ENCODE measurements at regions not wholly inside any gene's neighbourhood (a gene's known extent, or its start where the extent isn't known, plus 50 kb on each side); places are given as distances from the start of the nearest gene placed in this dataset.
A peak's percentile ranks its signal among the peaks of the same experiment; 100 is the strongest.
"Not testable (repeated sequence)": the region's sequence is repeated elsewhere in the genome, so short reads cannot be mapped to it uniquely, and the experiment has no call there.

DNA sequence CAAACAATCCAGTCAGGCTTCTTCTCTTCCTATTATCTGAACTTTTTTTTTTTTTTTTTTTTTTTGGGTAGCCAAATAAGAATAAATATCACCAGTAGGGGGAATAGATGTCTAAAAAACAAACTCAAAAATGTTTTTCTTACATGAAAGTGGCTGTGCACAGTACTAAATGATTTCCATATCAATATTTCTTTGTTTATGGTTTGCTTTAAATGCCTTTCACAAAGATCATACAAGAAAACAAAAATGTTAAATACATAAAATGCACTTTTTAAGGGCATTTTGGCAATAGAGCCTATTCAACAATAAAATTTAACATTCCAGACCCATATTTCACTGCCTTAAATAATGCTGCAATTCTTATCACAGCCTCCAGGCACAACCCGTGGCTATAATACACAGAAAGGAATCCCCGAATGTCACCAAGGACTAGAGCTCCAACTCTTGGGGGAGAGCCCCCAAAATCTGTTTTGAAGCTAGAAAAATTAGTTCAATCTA lies 91.1 kb upstream of the TBCA start:
- peak in 1 of 2 donors; percentile 68 for DNase-seq

DNA sequence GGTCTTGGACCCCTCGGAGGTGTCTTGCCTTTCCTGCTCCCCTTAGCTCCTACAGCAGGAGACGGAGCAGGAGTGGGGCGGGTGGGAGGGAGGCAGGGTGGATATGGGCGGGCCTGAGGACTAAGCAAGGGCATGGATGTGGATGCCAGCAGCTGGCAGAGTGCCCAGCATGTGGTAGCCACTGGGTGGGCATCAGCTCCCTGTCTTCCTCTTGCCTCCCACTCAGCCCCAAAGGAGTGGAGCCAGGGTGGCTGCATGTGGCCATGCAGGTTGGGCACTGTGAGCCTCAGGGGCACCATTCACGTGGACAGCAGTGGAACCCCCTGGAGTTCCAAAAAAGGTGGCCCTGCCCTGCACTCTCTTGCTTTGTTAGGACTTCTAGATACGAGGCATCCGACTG lies 90.1 kb upstream of the TBCA start:
- no peak for DNase-seq

- DNase-seq, result no peak
These were observed 88.9 kb upstream of the TBCA start for GRCh38 chr5:77864997-77865396.

GRCh38 chr5:77863181-77863580 lies 87.0 kb upstream of the TBCA start:
- no peak for DNase-seq

DNA sequence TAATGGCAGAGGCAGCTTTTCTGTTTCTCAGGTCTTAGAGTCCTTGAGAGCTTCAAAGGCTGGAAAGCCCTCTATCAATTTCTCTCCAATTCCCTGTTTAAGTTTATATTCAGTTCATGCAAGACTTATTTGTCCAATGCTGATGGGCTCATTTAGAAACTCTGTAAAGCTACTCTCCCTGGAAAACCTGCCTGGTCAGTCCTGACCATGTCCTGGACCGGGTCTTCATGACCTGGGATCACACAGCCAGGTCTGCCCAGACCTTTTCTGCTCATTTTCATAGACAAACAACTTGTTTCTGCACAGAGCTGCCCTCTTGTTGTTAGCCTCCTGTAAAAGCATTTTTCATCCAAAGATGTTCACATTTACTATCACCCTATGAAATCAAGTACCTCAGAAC lies 85.4 kb upstream of the TBCA start:
- DNase-seq, result no peak

- no peak for DNase-seq
These were observed 83.2 kb upstream of the TBCA start for GRCh38 chr5:77859306-77859705.

DNA sequence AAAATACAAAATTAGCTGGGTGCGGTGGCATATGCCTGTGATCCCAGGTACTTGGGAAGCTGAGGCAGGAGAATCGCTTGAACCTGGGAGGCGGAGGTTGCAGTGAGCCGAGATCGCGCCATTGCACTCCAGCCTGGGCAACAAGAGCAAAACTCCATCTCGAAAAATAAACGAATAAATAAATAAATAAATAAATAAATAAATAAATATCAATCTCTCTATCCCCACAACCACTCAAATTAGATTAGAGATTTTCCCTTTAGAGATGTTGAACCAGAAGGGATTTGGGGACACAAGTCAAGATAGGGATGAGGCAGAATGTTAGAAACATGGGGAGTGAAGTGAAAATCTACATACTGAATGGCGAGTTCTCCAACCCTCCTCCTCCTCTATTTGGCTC lies 82.5 kb upstream of the TBCA start:
- not testable (repeated sequence) for DNase-seq

DNA sequence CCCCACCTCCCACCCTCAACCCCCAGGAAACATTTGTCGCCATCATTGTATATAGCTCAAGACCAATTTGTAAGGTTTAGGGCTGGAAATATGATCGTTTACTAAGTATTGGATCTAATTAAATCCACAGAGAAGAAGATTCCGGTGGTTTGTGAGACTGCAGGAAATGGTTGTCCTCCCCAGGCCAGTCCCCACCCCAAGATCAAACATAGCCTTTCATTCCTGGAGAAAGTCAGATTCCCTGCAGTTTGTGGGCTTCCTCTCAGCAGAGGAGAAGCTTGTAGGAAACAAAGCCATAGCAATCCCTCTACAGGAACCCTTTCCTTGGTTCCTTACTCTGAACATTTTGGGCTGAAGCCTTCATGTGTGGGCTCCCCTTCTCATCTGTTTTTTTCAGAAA lies 79.2 kb upstream of the TBCA start:
- no peak for DNase-seq

- no peak for DNase-seq
These were observed 77.3 kb upstream of the TBCA start for GRCh38 chr5:77853353-77853907.

DNA sequence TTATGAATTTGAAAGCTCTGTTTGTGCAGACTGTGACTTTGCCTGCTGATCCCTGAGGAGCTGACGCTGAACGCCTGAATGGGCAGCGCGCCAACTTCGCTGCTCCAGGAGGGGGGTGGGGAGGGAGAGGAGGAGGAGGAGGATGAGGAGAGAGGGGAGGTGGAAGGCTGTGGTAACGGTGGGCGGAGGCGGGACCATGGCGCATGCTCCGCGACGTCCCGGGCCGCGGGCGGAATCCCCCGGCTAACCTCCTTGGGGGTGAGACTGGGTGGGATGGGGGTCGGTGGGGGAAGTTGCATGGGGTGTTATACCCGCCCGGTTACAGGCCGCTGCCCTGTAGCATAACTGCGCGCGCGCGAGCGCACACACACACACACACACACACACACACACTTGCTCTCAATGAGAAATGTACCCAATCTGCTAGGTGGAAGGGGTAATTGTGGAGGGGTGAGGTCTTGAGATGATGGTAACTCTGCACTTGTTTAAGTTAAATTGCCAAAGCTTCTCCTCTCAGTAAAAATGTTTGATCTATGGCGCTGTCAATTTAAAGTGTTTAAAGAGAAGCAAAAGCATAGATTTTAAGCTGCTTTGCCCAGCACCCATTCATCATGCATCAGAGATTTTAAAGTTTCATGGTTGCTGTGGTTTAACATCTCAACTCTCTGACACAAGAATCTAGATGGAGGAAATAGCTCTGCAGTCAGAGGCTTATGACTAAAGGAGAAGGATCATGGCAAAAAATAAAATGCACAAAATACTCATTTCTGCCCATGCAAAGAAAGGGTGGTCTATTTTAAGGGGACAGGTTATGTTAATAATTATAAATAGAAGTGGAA lies 76.6 kb upstream of the TBCA start:
- DNase-seq, result peak; percentile 37 to 52

DNA sequence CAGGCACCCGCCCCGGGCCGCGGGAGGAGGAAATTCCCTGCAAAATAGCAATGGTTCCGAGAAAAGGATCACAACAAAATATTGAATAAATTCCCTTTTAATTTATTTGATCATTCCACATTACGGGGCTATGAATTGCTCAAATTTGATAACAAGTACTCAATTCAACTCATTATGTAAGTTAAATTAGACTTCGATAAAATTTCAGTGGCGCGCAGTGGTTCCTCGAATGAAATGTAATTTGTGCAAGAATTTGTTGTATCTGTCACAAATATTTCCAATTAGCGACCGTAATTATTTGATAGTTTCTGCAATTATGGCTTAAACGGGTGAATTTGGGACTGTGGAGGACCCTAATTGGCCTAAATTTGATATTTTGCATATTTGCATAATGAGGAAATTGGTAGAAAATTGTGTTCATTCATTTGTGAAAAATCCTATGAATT lies 76.0 kb upstream of the TBCA start:
- DNase-seq, result no peak

DNA sequence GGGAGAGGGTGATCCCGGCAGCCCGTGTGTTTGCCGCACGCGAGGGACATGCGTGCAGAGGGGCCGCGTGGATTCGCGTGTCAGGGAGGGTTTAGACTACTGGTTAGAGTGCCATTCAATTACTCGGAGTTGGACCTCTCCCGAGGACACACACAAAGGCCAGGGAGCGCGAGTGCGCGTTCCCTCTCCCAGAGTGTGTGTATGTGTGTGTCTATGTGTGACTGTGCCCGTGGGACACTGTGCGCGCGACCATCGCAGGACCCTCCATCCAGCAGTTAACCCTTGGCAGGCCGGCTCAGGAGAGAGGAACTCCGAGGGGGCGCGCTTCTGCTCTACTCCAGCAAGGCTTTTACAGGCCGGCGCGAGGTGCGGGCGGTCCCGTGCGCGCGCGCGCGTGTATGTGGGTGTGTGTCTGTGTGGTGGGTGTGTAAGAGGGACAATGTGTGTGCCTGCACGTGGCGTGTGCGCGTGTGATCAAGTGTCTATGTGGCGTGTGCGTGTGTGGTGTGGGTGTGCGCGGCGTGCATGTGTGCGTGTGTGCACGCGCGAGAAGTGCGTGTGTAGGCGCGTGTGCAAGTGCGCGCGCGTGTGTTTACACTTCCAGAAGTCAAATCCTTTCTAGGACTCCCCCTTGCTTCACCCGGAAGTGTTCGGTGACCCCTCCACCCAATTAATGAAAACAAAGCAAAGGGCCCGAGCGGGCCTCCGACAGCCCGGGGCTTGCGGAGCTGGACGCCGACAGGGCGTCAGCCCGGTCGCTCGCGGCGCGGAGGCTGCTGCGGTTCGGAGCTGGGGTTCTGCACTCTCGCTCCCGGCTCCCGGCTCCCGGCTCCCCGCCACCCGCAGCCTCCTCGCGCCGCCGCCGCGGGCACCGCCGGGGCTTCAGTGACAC lies 75.3 kb upstream of the TBCA start:
- no peak for DNase-seq

DNA sequence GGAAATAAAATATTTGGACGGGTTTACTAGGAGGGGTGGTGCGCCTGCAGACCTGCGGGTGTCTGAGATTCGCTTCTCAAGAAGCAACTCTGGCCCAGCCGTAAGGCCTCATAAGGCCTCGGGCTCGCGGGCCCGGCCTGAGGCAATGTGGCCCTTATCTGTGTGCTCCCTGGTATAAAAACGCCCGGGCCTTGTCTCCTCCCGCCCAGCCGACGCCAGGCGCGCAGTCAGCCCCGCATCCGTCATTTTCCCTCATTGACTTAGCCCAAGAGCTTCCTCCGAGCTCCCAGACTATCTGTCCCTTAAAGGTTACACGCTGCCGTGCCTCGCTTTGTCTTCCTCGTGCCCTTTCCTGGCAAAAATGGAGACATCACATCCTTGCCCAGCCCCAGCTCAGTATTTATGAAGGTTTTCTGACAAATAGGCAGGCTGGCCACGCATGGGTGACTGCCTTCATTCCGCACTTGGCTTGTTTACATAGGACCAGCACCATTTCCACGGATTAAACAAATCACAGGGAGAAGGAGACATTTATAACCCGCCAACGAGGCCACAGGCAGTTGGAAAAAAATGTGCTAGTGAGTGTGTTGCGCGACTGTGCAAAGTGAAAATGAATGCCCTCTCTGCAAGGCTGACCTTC lies 74.5 kb upstream of the TBCA start:
- DNase-seq, result no peak

- DNase-seq, result no peak
These were observed 73.3 kb upstream of the TBCA start for GRCh38 chr5:77849308-77849900.

- DNase-seq, result peak; percentile 43 to 49
These were observed 71.7 kb upstream of the TBCA start for GRCh38 chr5:77847814-77848290.

DNA sequence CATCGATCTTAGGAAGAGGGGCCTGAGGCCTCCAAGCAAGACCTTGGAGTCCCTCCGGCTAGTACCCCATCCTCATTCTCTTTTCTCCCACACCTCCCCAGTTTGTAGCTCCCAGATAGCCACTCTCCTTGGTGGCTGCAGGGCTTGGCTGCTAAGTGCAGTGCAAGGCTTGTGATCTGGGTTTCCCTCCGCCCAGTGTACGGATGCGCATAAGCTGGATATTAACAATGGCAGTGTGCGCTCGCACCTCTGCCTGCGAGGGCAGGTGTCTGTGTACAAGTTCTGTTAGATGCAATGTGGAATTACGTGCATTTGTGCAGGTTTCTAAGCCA lies 71.0 kb upstream of the TBCA start:
- DNase-seq, result no peak

DNA sequence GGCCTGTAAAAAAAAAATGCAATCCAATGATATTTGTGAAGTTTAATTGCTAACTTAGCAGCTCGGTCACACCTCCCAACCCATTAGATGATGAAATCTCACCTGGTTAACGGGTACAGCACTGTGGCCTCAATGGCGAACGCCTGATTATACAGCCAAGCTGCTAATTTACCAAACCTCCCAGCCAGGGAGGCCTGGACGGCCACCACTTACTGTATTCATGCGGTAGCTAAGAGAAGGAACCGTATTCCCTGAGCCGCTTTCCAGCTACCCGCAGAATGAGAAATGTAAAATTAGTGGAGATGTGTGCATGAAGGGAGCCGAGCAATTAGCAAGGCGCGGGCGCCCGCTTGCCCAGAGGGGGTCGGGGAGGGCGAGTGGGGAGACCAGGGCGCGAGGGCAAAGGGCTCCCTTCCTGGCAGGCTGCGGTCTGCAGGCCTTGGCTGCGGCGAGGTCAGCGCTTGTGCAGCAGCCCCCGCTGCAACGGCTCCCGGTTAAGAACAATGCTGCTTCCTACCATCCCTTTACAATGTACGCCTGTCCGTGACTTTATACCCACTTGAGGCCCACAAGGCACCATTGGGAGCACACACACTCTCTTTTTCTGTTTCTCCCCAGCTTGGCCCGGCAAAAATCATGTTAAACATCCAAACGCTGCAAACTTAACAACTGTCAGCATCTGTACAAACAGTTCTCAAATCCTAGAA lies 70.4 kb upstream of the TBCA start:
- no peak for DNase-seq

DNA sequence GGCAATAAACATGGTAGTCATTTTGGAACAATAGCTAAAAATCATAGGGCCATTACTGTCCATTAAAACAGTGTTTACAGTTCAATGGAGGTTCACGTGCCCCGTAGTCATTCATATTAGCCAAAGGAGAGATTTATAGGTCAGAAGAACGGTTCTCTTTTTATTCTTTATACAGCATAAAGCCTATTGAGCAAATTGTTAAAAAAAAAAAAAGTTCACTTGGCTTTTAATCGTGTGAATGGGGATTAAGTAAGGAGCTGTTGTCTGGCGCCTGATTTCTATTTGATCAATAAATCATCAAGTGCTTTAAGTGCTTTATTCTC lies 69.1 kb upstream of the TBCA start:
- no peak for DNase-seq

GRCh38 chr5:77844623-77845323 lies 68.6 kb upstream of the TBCA start:
- DNase-seq, result no peak

- peak in 1 of 2 donors; percentile 55 for DNase-seq
These were observed 68.2 kb upstream of the TBCA start for GRCh38 chr5:77844373-77844622.

- peak; percentile 19 to 55 for DNase-seq
These were observed 67.6 kb upstream of the TBCA start for GRCh38 chr5:77843570-77844372.
